Epithelial cell of esophagus (primary cell): ENCODE measurements at regions not wholly inside any gene's neighbourhood (a gene's known extent, or its start where the extent isn't known, plus 50 kb on each side); places are given as distances from the start of the nearest gene placed in this dataset.

Experiments
- DNase-seq: peaks from one replicate; pipeline ENCODE4 v3.0.0; 2010; ENCODE audit warnings: low read depth
- H3K4me3 ChIP-seq: 2 replicates; pipeline ENCODE4 v1.5.1; 2011; ENCODE audit warnings: mild to moderate bottlenecking, low read length, control low read depth
- CTCF ChIP-seq: IDR thresholded peaks from 2 replicates; pipeline ENCODE4 v1.5.1; 2011; ENCODE audit warnings: low read depth, mild to moderate bottlenecking, low read length, control low read depth, inconsistent platforms; ENCODE audit not compliant: insufficient read depth; ENCODE audit errors: missing control alignments

- no peak for TF ChIP-seq CTCF
- DNase-seq, result peak; percentile 37
- H3K4me3 ChIP-seq, result no peak overlapping the region
Observed at GRCh38 chr15:31433091-31433490, 106.5 kb downstream of the KLF13 start.

GRCh38 chr15:31433574-31433973, 106.9 kb downstream of the KLF13 start:
- DNase-seq, result no peak
- no peak for TF ChIP-seq CTCF
- H3K4me3 ChIP-seq, result no peak overlapping the region

- TF ChIP-seq CTCF, result no peak
- no peak overlapping the region for H3K4me3 ChIP-seq
- DNase-seq, result no peak
Observed at GRCh38 chr15:31434275-31434587, 107.6 kb downstream of the KLF13 start.

GRCh38 chr15:31434588-31435260, 108.1 kb downstream of the KLF13 start:
- TF ChIP-seq CTCF, result no peak
- no peak overlapping the region for H3K4me3 ChIP-seq
- DNase-seq, result peak; percentile 89

GRCh38 chr15:31435261-31435911, 108.8 kb downstream of the KLF13 start:
- no peak overlapping the region for H3K4me3 ChIP-seq
- DNase-seq, result peak; percentile 64
- TF ChIP-seq CTCF, result peak; percentile 36

GRCh38 chr15:31435912-31436628, 109.4 kb downstream of the KLF13 start:
- peak; percentile 36 for DNase-seq
- H3K4me3 ChIP-seq, result no peak overlapping the region
- TF ChIP-seq CTCF, result no peak

- DNase-seq, result no peak
- H3K4me3 ChIP-seq, result no peak overlapping the region
Observed at GRCh38 chr15:31437686-31438085, 111.1 kb downstream of the KLF13 start.

More at GRCh38 chr15:31437686-31438085, 111.1 kb downstream of the KLF13 start:
- no peak for TF ChIP-seq CTCF
